Osteocyte (in vitro differentiated cells): ENCODE measurements at regions not wholly inside any gene's neighbourhood (a gene's known extent, or its start where the extent isn't known, plus 50 kb on each side); places are given as distances from the start of the nearest gene placed in this dataset.

ENCODE experiments used
- DNase-seq: peaks from one replicate; pipeline ENCODE4 v3.0.0; 2021; ENCODE audit warnings: mixed read lengths; ENCODE audit not compliant: unreplicated experiment; ENCODE audit errors: extremely low spot score
- H3K27ac Mint-ChIP-seq: one replicate; pipeline ENCODE4 v1.8.0; 2021; ENCODE audit warnings: mild to moderate bottlenecking, mixed read lengths; ENCODE audit not compliant: unreplicated experiment
- H3K27me3 Mint-ChIP-seq: one replicate; pipeline ENCODE4 v1.8.0; 2021; ENCODE audit warnings: mixed read lengths; ENCODE audit not compliant: unreplicated experiment
- H3K36me3 Mint-ChIP-seq: one replicate; pipeline ENCODE4 v1.8.0; 2021; ENCODE audit warnings: mixed read lengths; ENCODE audit not compliant: unreplicated experiment
- H3K4me1 Mint-ChIP-seq: one replicate; pipeline ENCODE4 v1.8.0; 2021; ENCODE audit warnings: mixed read lengths; ENCODE audit not compliant: unreplicated experiment
- H3K4me3 Mint-ChIP-seq: one replicate; pipeline ENCODE4 v1.8.0; 2021; ENCODE audit warnings: mild to moderate bottlenecking, moderate library complexity, mixed read lengths; ENCODE audit not compliant: unreplicated experiment
- H3K9me3 Mint-ChIP-seq: one replicate; pipeline ENCODE4 v1.8.0; 2021; ENCODE audit warnings: mixed read lengths; ENCODE audit not compliant: unreplicated experiment
- TF ChIP-seq, protein P1 (sequence below): fragments of 200-600 bp; sonication (generic); IDR thresholded peaks from 2 replicates; pipeline ENCODE4 v1.5.0; 2021; ENCODE audit warnings: antibody characterized with exemption, mild to moderate bottlenecking, moderate library complexity

DNA sequence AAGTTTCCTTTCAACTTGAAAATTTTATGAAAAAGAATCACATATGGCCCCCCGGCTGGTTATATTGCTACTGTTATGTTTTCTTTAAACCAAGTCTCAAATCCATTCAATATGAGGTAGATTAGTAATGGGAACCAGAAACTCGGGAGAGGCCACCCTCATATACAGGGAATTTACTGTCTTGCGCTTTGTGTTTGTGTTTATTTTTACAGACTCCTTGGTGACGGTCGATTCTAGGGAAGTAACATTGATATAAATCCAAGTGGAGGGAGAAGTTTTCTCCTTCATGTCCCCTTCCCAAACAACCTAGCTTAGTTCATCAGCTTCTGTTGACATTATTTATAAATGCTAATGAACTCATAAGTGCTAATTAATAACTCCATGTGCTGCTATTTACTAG, 163.5 kb upstream of the LMO4 start:
- DNase-seq, result no peak
- Mint-ChIP-seq H3K36me3 (no peaks in the 10 kb centered on the region), H3K4me3 (no peak overlapping the region), H3K9me3 (no peaks in the 10 kb centered on the region), H3K27ac (no peak overlapping the region), H3K4me1 (peaks cover 8% of the 10 kb centered on the region), H3K27me3 (peaks cover 8% of the 10 kb centered on the region)
- TF ChIP-seq, protein P1, sequence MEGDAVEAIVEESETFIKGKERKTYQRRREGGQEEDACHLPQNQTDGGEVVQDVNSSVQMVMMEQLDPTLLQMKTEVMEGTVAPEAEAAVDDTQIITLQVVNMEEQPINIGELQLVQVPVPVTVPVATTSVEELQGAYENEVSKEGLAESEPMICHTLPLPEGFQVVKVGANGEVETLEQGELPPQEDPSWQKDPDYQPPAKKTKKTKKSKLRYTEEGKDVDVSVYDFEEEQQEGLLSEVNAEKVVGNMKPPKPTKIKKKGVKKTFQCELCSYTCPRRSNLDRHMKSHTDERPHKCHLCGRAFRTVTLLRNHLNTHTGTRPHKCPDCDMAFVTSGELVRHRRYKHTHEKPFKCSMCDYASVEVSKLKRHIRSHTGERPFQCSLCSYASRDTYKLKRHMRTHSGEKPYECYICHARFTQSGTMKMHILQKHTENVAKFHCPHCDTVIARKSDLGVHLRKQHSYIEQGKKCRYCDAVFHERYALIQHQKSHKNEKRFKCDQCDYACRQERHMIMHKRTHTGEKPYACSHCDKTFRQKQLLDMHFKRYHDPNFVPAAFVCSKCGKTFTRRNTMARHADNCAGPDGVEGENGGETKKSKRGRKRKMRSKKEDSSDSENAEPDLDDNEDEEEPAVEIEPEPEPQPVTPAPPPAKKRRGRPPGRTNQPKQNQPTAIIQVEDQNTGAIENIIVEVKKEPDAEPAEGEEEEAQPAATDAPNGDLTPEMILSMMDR, result no peak

DNA sequence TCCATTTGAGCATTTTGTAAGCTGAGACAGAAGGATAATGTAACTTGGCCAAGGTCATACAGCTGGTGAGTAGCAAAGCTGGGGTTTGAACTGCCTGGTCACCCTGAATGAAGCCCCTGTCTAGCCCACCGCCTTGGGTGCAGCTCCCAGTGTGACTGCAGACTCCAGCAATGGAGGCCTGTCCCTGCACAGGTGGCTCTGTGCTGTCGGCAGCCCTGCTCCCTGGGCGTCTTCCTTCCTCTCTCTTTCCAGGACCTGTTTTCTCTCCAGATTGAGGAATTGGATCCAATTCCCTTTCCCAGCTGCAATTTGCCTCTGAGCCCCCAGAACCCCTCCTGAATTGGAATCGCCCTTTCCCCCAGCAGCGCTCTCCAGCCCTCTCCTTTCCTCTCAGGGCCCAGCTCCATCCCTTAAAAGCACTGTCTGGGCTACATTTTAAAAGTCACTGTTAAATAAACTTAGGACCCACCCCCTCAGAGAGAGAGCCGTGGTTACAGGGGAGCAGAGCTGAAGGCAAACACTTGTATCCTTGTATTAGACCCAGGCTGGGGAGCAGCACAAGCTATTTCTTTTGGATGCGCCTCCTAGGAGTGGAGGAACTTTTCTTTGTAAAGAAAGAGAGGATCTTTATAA, 161.4 kb upstream of the LMO4 start:
- DNase-seq, result no peak
- Mint-ChIP-seq H3K36me3 (no peaks in the 10 kb centered on the region), H3K27ac (no peak overlapping the region), H3K4me1 (peaks cover 20% of the 10 kb centered on the region), H3K9me3 (no peaks in the 10 kb centered on the region), H3K27me3 (peaks cover 8% of the 10 kb centered on the region), H3K4me3 (no peak overlapping the region)
- TF ChIP-seq, protein P1, result no peak

DNA sequence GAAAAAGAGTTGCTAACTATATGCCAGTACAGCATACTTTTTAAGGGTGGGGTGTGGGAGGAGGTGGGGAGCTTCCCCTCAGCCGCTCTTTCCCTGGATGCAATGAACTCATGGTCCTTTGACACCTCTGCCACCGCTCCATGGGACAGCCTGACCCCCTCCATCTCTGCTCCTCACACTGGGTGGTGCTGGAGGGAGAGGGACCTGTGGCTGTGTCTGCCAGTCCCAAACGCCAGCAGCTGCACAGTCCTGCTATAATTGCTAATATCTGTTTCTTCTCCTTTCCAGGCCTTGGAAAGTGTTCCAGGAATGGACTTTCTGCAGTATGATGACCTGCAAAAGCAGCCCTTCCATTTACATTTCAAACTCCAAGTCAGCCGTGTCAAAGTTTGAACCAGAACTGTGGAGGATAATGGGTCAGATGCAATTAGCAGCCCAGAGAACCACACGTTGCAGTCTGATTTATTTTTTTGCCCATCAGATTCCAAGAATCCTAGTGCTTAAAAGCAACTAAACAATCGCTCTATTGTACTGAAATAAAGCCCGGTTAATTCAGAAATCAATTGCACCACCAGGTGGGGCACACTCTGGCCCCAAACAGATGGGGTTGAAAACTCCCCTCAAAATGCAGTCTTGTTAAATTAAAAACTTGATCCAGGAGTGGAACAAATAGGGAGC, 160.7 kb upstream of the LMO4 start:
- Mint-ChIP-seq H3K4me3 (no peak overlapping the region), H3K27ac (no peak overlapping the region), H3K36me3 (no peaks in the 10 kb centered on the region), H3K4me1 (peaks cover 20% of the 10 kb centered on the region), H3K27me3 (peaks cover 8% of the 10 kb centered on the region), H3K9me3 (no peaks in the 10 kb centered on the region)
- DNase-seq, result no peak
- TF ChIP-seq, protein P1, result no peak

DNA sequence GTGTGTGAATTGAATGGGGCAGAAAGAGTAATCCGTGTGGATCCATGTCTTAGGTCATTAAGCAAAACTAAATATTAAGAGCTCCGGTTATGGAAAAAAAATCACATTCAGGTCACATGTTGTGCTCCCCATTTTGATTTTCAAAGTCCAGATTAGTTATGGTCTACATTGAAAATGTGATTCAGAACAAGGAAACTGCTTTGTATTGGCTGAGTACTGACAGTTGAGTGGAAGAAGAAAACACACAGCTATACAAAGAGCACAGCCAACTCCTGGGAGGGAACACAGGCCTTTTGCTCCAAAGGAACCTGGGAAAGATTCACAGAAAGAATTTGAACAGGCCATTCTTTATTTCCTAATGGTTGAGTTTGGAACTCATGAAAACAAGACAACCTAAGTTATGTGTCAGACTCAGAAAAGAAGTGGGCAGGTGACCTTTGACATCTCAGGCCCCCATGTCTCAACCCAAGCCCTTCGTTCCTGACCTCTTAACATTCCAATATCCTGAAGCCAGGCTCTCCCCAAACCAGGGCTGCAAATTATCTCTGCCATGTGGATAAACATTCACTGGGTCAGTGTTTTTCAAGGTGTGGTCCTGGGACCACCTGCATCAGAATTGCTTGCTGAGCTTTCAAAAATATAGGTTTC, 159.3 kb upstream of the LMO4 start:
- Mint-ChIP-seq H3K36me3 (no peaks in the 10 kb centered on the region), H3K4me3 (no peak overlapping the region), H3K27ac (no peak overlapping the region), H3K9me3 (no peaks in the 10 kb centered on the region), H3K27me3 (peaks cover 10% of the 10 kb centered on the region), H3K4me1 (peaks cover 20% of the 10 kb centered on the region)
- DNase-seq, result no peak
- TF ChIP-seq, protein P1, result no peak

DNA sequence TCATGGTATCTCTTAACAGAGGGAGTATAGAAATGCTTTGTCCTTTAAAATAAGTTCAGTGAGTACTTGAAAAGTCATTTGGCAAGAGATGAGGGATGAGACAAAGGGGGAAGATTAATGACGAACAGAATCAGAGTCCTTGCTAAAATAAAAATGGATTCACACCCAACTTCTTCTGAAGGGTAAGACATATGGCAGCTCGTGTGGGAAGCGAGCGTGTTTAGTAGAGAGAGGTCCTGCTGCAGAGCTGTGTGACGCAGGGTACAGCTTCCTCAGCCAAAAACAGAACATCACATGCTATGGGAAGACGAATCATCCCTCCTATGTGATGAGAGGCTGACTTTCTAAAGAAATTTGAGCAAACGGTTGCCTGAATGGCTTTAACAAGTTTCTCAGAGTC, 158.5 kb upstream of the LMO4 start:
- no peaks in the 10 kb centered on the region for H3K9me3 Mint-ChIP-seq
- DNase-seq, result no peak
- no peak overlapping the region for H3K27ac Mint-ChIP-seq

More for the DNA sequence above, 158.5 kb upstream of the LMO4 start:
- Mint-ChIP-seq H3K4me1 (peaks cover 20% of the 10 kb centered on the region), H3K4me3 (no peak overlapping the region), H3K36me3 (no peaks in the 10 kb centered on the region), H3K27me3 (peaks cover 8% of the 10 kb centered on the region)
- TF ChIP-seq, protein P1, result no peak
